Karpas-422 (cell line): ENCODE measurements at regions not wholly inside any gene's neighbourhood (a gene's known extent, or its start where the extent isn't known, plus 50 kb on each side); places are given as distances from the start of the nearest gene placed in this dataset.

Experiments used
- DNase-seq: peaks from one replicate; pipeline ENCODE4 v3.0.0-alpha.2; 2015
- H2AFZ ChIP-seq: fragments of 200-600 bp; sonication (generic); 2 replicates; pipeline ENCODE4 v1.6.1; 2014; ENCODE audit warnings: antibody characterized with exemption, low read length, mixed read lengths
- H3K27ac ChIP-seq: fragments of 200-600 bp; sonication (generic); 2 replicates; pipeline ENCODE4 v1.5.1; 2014; ENCODE audit warnings: mild to moderate bottlenecking, low read length, moderate library complexity
- H3K27me3 ChIP-seq: fragments of 200-600 bp; sonication (generic); 2 replicates; pipeline ENCODE4 v1.6.1; 2014; ENCODE audit warnings: low read length, mixed read lengths
- H3K36me3 ChIP-seq: fragments of 200-600 bp; sonication (generic); 2 replicates; pipeline ENCODE4 v1.6.1; 2014; ENCODE audit warnings: low read length, mixed read lengths; ENCODE audit not compliant: insufficient read depth
- H3K4me1 ChIP-seq: fragments of 200-600 bp; sonication (generic); 2 replicates; pipeline ENCODE4 v1.6.1; 2014; ENCODE audit warnings: mild to moderate bottlenecking, low read length, mixed read lengths
- H3K4me2 ChIP-seq: fragments of 200-600 bp; sonication (generic); 2 replicates; pipeline ENCODE4 v1.6.1; 2014; ENCODE audit warnings: low read length, low read depth, mild to moderate bottlenecking; ENCODE audit not compliant: poor library complexity, severe bottlenecking
- H3K4me3 ChIP-seq: fragments of 200-600 bp; sonication (generic); 2 replicates; pipeline ENCODE4 v1.5.1; 2014; ENCODE audit warnings: mild to moderate bottlenecking, antibody characterized with exemption, low read length, mixed read lengths
- H3K79me2 ChIP-seq: fragments of 200-600 bp; sonication (generic); 2 replicates; pipeline ENCODE4 v1.6.1; 2014; ENCODE audit warnings: mild to moderate bottlenecking, low read length, mixed read lengths
- H3K9ac ChIP-seq: fragments of 200-600 bp; sonication (generic); 2 replicates; pipeline ENCODE4 v1.6.0; 2014; ENCODE audit warnings: low read length
- H3K9me2 ChIP-seq: fragments of 200-600 bp; sonication (generic), shearing (Covaris generic); replicated peaks from 2 replicates; pipeline ENCODE4 v1.6.0; 2014; ENCODE audit warnings: mild to moderate bottlenecking, low read length, moderate library complexity; ENCODE audit not compliant: insufficient read depth
- H3K9me3 ChIP-seq: fragments of 300-700, 200-600 bp; sonication (generic); 2 replicates; pipeline ENCODE4 v1.6.1; 2014; ENCODE audit warnings: low read length, mixed read lengths
- H4K20me1 ChIP-seq: fragments of 200-600 bp; sonication (generic); 2 replicates; pipeline ENCODE4 v1.6.1; 2014; ENCODE audit warnings: mild to moderate bottlenecking, antibody characterized with exemption, low read length, low read depth; ENCODE audit not compliant: insufficient read depth

- Histone ChIP-seq H3K4me1 (no peaks in the 10 kb centered on the region), H3K79me2 (no peaks in the 10 kb centered on the region), H3K27ac (no peak overlapping the region), H2AFZ (no peak overlapping the region), H4K20me1 (no peaks in the 10 kb centered on the region), H3K4me3 (no peak overlapping the region), H3K9me3 (no peaks in the 10 kb centered on the region), H3K9ac (no peak overlapping the region), H3K27me3 (no peaks in the 10 kb centered on the region), H3K36me3 (no peaks in the 10 kb centered on the region), H3K4me2 (no peak overlapping the region), H3K9me2 (no peaks in the 10 kb centered on the region)
- DNase-seq = no peak
Observed at GRCh38 chr5:152314196-152314829, 90.8 kb downstream of the NMUR2 start.

DNA sequence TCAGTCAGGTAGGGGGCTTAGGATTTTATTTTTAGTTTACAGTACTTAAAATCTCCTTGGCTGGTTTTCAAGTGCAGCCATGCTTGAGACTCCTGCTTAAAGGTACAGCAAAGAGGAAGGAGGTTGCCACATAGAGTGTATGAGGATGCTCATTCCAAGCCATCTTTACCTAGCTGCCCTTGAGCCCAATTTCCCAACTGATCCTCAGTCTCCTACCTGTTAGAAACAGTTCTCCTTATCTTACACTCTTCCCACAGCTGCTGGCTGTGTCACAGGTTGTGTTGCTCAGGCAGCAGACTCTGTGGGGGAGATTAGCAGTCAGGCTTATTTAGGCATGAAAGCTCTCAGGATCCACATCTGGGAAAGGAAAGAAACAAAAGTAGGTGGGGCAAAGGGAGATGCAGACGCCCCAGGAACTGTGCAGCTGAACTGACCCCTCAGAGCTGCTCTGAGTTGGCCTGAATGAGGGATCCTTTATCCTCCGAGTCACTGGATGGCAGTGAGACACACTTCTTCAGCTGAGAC is 95.1 kb downstream of the NMUR2 start:
- H3K79me2 ChIP-seq = no peaks in the 10 kb centered on the region
- H3K9me2 ChIP-seq = no peaks in the 10 kb centered on the region
- H3K4me3 ChIP-seq = no peak overlapping the region
- H4K20me1 ChIP-seq = no peaks in the 10 kb centered on the region
- H3K9me3 ChIP-seq = no peaks in the 10 kb centered on the region
- no peak overlapping the region for H3K4me2 ChIP-seq
- H3K27me3 ChIP-seq = no peaks in the 10 kb centered on the region
- H3K9ac ChIP-seq = no peak overlapping the region
- DNase-seq = no peak
- no peaks in the 10 kb centered on the region for H3K4me1 ChIP-seq
- no peaks in the 10 kb centered on the region for H3K36me3 ChIP-seq
- H3K27ac ChIP-seq = no peak overlapping the region
- H2AFZ ChIP-seq = no peak overlapping the region

GRCh38 chr5:152306386-152306785 is 98.7 kb downstream of the NMUR2 start:
- Histone ChIP-seq H3K4me2 (no peak overlapping the region), H3K79me2 (no peaks in the 10 kb centered on the region), H4K20me1 (no peaks in the 10 kb centered on the region), H3K4me3 (no peak overlapping the region), H3K9me3 (no peaks in the 10 kb centered on the region), H3K27me3 (no peaks in the 10 kb centered on the region), H2AFZ (no peak overlapping the region), H3K4me1 (no peaks in the 10 kb centered on the region), H3K36me3 (no peaks in the 10 kb centered on the region), H3K9me2 (no peaks in the 10 kb centered on the region), H3K9ac (no peak overlapping the region), H3K27ac (no peak overlapping the region)
- no peak for DNase-seq

- no peaks in the 10 kb centered on the region for H3K9me2 ChIP-seq
- no peaks in the 10 kb centered on the region for H3K36me3 ChIP-seq
- no peak overlapping the region for H3K4me2 ChIP-seq
- no peaks in the 10 kb centered on the region for H3K4me1 ChIP-seq
- H2AFZ ChIP-seq = no peak overlapping the region
- H3K79me2 ChIP-seq = no peaks in the 10 kb centered on the region
- no peak for DNase-seq
- no peak overlapping the region for H3K9ac ChIP-seq
- H4K20me1 ChIP-seq = no peaks in the 10 kb centered on the region
- no peaks in the 10 kb centered on the region for H3K27me3 ChIP-seq
- H3K9me3 ChIP-seq = no peaks in the 10 kb centered on the region
- no peak overlapping the region for H3K4me3 ChIP-seq
- no peak overlapping the region for H3K27ac ChIP-seq
Observed at GRCh38 chr5:152305525-152305924, 99.6 kb downstream of the NMUR2 start.

GRCh38 chr5:152303841-152304240 is 101.2 kb downstream of the NMUR2 start:
- Histone ChIP-seq H2AFZ (no peak overlapping the region), H3K9ac (no peak overlapping the region), H3K9me3 (no peaks in the 10 kb centered on the region), H3K79me2 (no peaks in the 10 kb centered on the region), H3K36me3 (no peaks in the 10 kb centered on the region), H3K4me1 (no peaks in the 10 kb centered on the region), H3K27ac (no peak overlapping the region), H3K27me3 (no peaks in the 10 kb centered on the region), H3K4me2 (no peak overlapping the region), H3K4me3 (no peak overlapping the region), H3K9me2 (no peaks in the 10 kb centered on the region), H4K20me1 (no peaks in the 10 kb centered on the region)
- no peak for DNase-seq

DNA sequence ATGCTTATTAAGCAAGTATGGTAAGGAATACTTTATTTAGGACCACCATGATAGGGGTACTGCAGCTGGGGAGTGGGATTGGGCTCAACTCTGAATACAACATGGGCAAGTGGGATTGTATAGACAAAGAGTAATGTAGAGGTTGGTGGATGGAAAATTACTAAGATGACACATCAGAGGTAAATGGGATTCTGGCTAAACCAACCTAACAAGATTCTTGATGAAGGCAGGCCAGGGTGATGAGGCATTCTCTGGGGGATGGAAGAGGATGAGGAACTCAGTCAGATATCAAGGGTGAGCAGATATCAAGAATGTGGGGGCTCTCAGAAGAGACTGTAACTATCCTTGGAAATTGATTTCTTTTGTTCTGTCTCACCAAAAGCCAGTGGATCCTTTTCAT is 107.2 kb downstream of the NMUR2 start:
- Histone ChIP-seq H3K4me2 (no peak overlapping the region), H3K9me3 (no peaks in the 10 kb centered on the region), H3K4me1 (no peaks in the 10 kb centered on the region), H3K36me3 (no peaks in the 10 kb centered on the region), H3K9ac (no peak overlapping the region), H3K9me2 (no peaks in the 10 kb centered on the region), H3K4me3 (no peak overlapping the region), H3K27me3 (no peaks in the 10 kb centered on the region), H3K27ac (no peak overlapping the region), H2AFZ (no peak overlapping the region), H3K79me2 (no peaks in the 10 kb centered on the region), H4K20me1 (0 out of 2 replicates have a peak, but pooled peaks cover 4% of the 10 kb centered on the region)
- no peak for DNase-seq

- Histone ChIP-seq H2AFZ (no peak overlapping the region), H3K27me3 (no peaks in the 10 kb centered on the region), H4K20me1 (0 out of 2 replicates have a peak, but pooled peaks cover 4% of the 10 kb centered on the region), H3K9me3 (no peaks in the 10 kb centered on the region), H3K4me2 (no peak overlapping the region), H3K9ac (no peak overlapping the region), H3K79me2 (no peaks in the 10 kb centered on the region), H3K4me1 (no peaks in the 10 kb centered on the region), H3K36me3 (no peaks in the 10 kb centered on the region), H3K4me3 (no peak overlapping the region), H3K9me2 (no peaks in the 10 kb centered on the region), H3K27ac (no peak overlapping the region)
- DNase-seq = no peak
Observed at GRCh38 chr5:152293189-152293588, 111.9 kb downstream of the NMUR2 start.

GRCh38 chr5:152290181-152290580 is 114.9 kb downstream of the NMUR2 start:
- H3K27me3 ChIP-seq = no peaks in the 10 kb centered on the region
- no peaks in the 10 kb centered on the region for H4K20me1 ChIP-seq
- no peaks in the 10 kb centered on the region for H3K9me3 ChIP-seq
- no peaks in the 10 kb centered on the region for H3K79me2 ChIP-seq
- H3K9me2 ChIP-seq = no peaks in the 10 kb centered on the region
- no peak overlapping the region for H3K4me2 ChIP-seq
- DNase-seq = no peak
- no peaks in the 10 kb centered on the region for H3K4me1 ChIP-seq
- no peak overlapping the region for H3K9ac ChIP-seq
- H3K27ac ChIP-seq = no peak overlapping the region
- H2AFZ ChIP-seq = no peak overlapping the region
- no peak overlapping the region for H3K4me3 ChIP-seq
- no peaks in the 10 kb centered on the region for H3K36me3 ChIP-seq
